ENCODE measurements at regions not wholly inside any gene's neighbourhood (a gene's known extent, or its start where the extent isn't known, plus 50 kb on each side); places are given as distances from the start of the nearest gene placed in this dataset.
A peak's percentile ranks its signal among the peaks of the same experiment; 100 is the strongest.

DNA sequence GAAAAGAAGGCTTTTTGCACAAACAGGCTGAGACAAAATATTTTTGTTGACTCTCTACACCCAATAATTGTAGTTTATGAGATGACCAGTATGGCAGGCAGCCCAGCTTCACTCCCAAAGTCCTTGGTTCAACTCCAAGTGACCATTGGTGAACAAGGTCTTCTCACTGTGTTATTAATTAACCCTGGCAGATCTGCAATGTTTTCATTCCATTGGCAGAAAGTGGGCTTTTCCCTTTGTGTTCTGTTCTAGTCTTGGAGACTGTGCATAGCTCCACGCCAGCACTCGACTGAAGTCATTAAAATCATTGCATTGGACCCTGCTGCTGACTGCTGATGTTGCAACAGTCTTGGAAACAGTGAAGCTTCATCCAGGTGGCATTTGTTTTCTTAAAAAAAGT, 277.3 kb upstream of the HAND2 start:
- H3K36me3 ChIP-seq, result no peaks in the 10 kb centered on the region
- DNase-seq, result peak; percentile 62 to 82 (median 67)
- H3K4me3 ChIP-seq, result no peak overlapping the region
- intact Hi-C loops (cut with DNase I), result no loop called here
- no peaks in the 10 kb centered on the region for H3K9me3 ChIP-seq
- H3K27ac ChIP-seq, result no peak overlapping the region
- no peak for TF ChIP-seq POLR2A (IDR thresholded peaks at IDR 0.05)
- TF ChIP-seq CTCF (IDR thresholded peaks at IDR 0.05), result no peak
- TF ChIP-seq EP300 (IDR thresholded peaks at IDR 0.05), result no peak
- H3K27me3 ChIP-seq, result no peaks in the 10 kb centered on the region
- 5 to 20% (median 10%) methylated on average over 2 of the region's 2 CpGs for WGBS, 3 donors
- H3K4me1 ChIP-seq (ENCODE audit: insufficient read depth), result peaks cover 5% of the 10 kb centered on the region

DNA sequence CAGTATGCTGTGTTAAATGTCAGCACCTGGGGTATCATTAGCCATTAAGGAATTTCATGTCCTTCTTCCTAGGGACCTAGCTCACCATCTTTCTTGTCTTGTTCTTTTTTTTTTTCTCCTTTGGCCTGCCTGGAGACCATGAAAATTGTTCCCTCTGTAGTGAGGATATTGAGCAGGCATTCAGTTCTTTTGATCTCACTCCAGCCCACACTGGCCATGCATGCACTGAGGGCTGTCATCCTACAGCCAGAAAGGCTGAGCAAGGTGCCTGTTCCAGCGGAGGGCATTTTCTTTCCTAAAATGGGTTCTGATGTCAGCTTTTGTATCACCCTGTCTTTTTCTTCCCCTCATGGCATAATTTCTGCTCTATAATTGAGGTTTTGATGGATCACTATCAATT, 275.9 kb upstream of the HAND2 start:
- no peaks in the 10 kb centered on the region for H3K9me3 ChIP-seq
- no peaks in the 10 kb centered on the region for H3K36me3 ChIP-seq
- TF ChIP-seq EP300 (IDR thresholded peaks at IDR 0.05) (no peak), CTCF (IDR thresholded peaks at IDR 0.05) (no peak), POLR2A (IDR thresholded peaks at IDR 0.05) (no peak)
- no peaks in the 10 kb centered on the region for H3K27me3 ChIP-seq
- no peak overlapping the region for H3K4me3 ChIP-seq
- 85 to 98% (median 96%) methylated on average over 1 of the region's 1 CpG for WGBS, 3 donors
- intact Hi-C loops (cut with DNase I), result no loop called here
- DNase-seq, result no peak
- no peak overlapping the region for H3K27ac ChIP-seq
- peaks cover 5% of the 10 kb centered on the region for H3K4me1 ChIP-seq (ENCODE audit: insufficient read depth)

GRCh38 chr4:173802662-173803022, 272.6 kb upstream of the HAND2 start:
- no peaks in the 10 kb centered on the region for H3K27me3 ChIP-seq
- H3K27ac ChIP-seq, result no peak overlapping the region
- intact Hi-C loops (cut with DNase I), result no loop called here
- H3K4me3 ChIP-seq, result no peak overlapping the region
- no peaks in the 10 kb centered on the region for H3K36me3 ChIP-seq
- H3K9me3 ChIP-seq, result no peaks in the 10 kb centered on the region
- TF ChIP-seq EP300 (IDR thresholded peaks at IDR 0.05) (no peak), POLR2A (IDR thresholded peaks at IDR 0.05) (no peak), CTCF (IDR thresholded peaks at IDR 0.05) (no peak)
- peaks cover 3% of the 10 kb centered on the region for H3K4me1 ChIP-seq (ENCODE audit: insufficient read depth)
- no peak for DNase-seq

- no peak overlapping the region for H3K27ac ChIP-seq
- no peaks in the 10 kb centered on the region for H3K9me3 ChIP-seq
- peaks cover 3% of the 10 kb centered on the region for H3K4me1 ChIP-seq (ENCODE audit: insufficient read depth)
- H3K36me3 ChIP-seq, result no peaks in the 10 kb centered on the region
- TF ChIP-seq EP300 (IDR thresholded peaks at IDR 0.05), result no peak
- TF ChIP-seq CTCF (IDR thresholded peaks at IDR 0.05), result no peak
- TF ChIP-seq POLR2A (IDR thresholded peaks at IDR 0.05), result no peak
- H3K4me3 ChIP-seq, result no peak overlapping the region
- WGBS, 3 donors, result 26 to 50% (median 32%) methylated on average over 3 of the region's 3 CpGs
- intact Hi-C loops (cut with DNase I), result no loop called here
- no peak for DNase-seq
- H3K27me3 ChIP-seq, result no peaks in the 10 kb centered on the region
These were observed 272.0 kb upstream of the HAND2 start for GRCh38 chr4:173801876-173802661.
